ENCODE measurements at regions not wholly inside any gene's neighbourhood (a gene's known extent, or its start where the extent isn't known, plus 50 kb on each side); places are given as distances from the start of the nearest gene placed in this dataset.

- TF ChIP-seq, protein P1, sequence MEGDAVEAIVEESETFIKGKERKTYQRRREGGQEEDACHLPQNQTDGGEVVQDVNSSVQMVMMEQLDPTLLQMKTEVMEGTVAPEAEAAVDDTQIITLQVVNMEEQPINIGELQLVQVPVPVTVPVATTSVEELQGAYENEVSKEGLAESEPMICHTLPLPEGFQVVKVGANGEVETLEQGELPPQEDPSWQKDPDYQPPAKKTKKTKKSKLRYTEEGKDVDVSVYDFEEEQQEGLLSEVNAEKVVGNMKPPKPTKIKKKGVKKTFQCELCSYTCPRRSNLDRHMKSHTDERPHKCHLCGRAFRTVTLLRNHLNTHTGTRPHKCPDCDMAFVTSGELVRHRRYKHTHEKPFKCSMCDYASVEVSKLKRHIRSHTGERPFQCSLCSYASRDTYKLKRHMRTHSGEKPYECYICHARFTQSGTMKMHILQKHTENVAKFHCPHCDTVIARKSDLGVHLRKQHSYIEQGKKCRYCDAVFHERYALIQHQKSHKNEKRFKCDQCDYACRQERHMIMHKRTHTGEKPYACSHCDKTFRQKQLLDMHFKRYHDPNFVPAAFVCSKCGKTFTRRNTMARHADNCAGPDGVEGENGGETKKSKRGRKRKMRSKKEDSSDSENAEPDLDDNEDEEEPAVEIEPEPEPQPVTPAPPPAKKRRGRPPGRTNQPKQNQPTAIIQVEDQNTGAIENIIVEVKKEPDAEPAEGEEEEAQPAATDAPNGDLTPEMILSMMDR (IDR thresholded peaks at IDR 0.05) = no peak
- TF ChIP-seq SMC3 (IDR thresholded peaks at IDR 0.05; ENCODE audit: low read depth, low read length) (no peak), SIN3A (IDR thresholded peaks at IDR 0.05; ENCODE audit: borderline replicate concordance, low read depth, low read length) (no peak), TAF1 (IDR thresholded peaks at IDR 0.05; ENCODE audit: borderline replicate concordance, low read depth, low read length) (no peak), RAD21 (IDR thresholded peaks at IDR 0.05; ENCODE audit: low read length) (no peak), GABPA (IDR thresholded peaks at IDR 0.05; ENCODE audit: low read depth) (no peak), GATA2 (CRISPR knock-in tag; IDR thresholded peaks at IDR 0.05) (no peak)
- TF ChIP-seq, protein P2, sequence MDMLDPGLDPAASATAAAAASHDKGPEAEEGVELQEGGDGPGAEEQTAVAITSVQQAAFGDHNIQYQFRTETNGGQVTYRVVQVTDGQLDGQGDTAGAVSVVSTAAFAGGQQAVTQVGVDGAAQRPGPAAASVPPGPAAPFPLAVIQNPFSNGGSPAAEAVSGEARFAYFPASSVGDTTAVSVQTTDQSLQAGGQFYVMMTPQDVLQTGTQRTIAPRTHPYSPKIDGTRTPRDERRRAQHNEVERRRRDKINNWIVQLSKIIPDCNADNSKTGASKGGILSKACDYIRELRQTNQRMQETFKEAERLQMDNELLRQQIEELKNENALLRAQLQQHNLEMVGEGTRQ (IDR thresholded peaks at IDR 0.05; ENCODE audit: borderline replicate concordance, low read depth, low read length) = no peak
Observed at GRCh38 chr2:167851876-167852275, 395.5 kb downstream of the STK39 start.

All from SK-N-SH (cell line).